ENCODE measurements at regions not wholly inside any gene's neighbourhood (a gene's known extent, or its start where the extent isn't known, plus 50 kb on each side); places are given as distances from the start of the nearest gene placed in this dataset.

DNA sequence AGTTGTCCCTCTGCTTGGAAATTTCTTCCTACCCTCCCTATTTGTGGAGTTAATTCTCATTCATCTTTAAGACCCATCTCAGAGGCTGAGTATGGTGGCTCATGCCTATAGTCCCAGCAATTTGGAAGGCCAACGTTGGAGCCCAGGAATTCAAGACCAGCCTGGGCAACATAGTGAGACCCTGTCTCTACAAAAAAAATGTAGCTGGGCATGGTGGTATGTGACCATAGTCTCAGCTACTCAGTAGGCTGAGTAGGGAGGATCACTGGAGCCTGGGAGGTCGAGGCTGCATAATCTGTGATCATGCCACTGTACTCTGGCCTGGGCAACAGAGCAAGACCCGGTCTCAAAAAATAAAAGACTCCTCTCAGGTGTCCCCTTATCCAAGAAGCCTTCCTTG lies 125.1 kb downstream of the SUDS3 start:
- no peak for DNase-seq
- no peaks in the 10 kb centered on the region for H3K4me1 ChIP-seq (ENCODE audit: insufficient read depth)
- no peaks in the 10 kb centered on the region for H3K27me3 ChIP-seq
- no peaks in the 10 kb centered on the region for H3K36me3 ChIP-seq
- TF ChIP-seq, protein P1, sequence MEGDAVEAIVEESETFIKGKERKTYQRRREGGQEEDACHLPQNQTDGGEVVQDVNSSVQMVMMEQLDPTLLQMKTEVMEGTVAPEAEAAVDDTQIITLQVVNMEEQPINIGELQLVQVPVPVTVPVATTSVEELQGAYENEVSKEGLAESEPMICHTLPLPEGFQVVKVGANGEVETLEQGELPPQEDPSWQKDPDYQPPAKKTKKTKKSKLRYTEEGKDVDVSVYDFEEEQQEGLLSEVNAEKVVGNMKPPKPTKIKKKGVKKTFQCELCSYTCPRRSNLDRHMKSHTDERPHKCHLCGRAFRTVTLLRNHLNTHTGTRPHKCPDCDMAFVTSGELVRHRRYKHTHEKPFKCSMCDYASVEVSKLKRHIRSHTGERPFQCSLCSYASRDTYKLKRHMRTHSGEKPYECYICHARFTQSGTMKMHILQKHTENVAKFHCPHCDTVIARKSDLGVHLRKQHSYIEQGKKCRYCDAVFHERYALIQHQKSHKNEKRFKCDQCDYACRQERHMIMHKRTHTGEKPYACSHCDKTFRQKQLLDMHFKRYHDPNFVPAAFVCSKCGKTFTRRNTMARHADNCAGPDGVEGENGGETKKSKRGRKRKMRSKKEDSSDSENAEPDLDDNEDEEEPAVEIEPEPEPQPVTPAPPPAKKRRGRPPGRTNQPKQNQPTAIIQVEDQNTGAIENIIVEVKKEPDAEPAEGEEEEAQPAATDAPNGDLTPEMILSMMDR (IDR thresholded peaks at IDR 0.05): no peak
- TF ChIP-seq POLR2A (IDR thresholded peaks at IDR 0.05) (no peak), EP300 (IDR thresholded peaks at IDR 0.05) (no peak)
- intact Hi-C loops (cut with DNase I): no loop called here
- H3K9me3 ChIP-seq: no peaks in the 10 kb centered on the region
- WGBS, 3 donors: 66 to 70% (median 67%) methylated on average over 3 of the region's 3 CpGs
- no peak overlapping the region for H3K4me3 ChIP-seq
- H3K27ac ChIP-seq: no peak overlapping the region

DNA sequence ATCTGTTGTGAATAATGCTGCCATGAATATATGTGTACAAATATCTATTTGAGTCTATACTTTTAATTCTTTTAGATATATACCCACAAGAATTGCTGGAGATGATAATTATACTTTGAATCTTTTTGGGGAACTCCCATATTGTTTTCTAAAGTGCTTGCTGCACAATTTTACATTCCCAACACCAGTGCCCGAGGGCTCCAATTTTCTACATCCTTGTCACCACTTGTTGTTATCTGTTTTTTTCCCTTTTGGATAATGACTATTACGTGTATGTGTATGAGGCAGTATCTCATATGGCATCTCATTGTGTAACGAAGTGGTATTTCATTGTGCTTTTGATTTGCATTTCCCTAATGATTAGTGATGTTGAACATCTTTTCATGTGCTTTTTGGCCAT lies 127.1 kb downstream of the SUDS3 start:
- no peak overlapping the region for H3K4me3 ChIP-seq
- no peak for TF ChIP-seq POLR2A (IDR thresholded peaks at IDR 0.05)
- TF ChIP-seq, protein P1 (IDR thresholded peaks at IDR 0.05): no peak
- no peak for TF ChIP-seq EP300 (IDR thresholded peaks at IDR 0.05)
- no peak for DNase-seq
- no peak overlapping the region for H3K27ac ChIP-seq
- H3K36me3 ChIP-seq: no peaks in the 10 kb centered on the region
- intact Hi-C loops (cut with DNase I): no loop called here
- WGBS, 3 donors: 71 to 83% (median 82%) methylated on average over 3 of the region's 3 CpGs
- H3K27me3 ChIP-seq: no peaks in the 10 kb centered on the region
- H3K4me1 ChIP-seq (ENCODE audit: insufficient read depth): no peaks in the 10 kb centered on the region
- H3K9me3 ChIP-seq: no peaks in the 10 kb centered on the region

DNA sequence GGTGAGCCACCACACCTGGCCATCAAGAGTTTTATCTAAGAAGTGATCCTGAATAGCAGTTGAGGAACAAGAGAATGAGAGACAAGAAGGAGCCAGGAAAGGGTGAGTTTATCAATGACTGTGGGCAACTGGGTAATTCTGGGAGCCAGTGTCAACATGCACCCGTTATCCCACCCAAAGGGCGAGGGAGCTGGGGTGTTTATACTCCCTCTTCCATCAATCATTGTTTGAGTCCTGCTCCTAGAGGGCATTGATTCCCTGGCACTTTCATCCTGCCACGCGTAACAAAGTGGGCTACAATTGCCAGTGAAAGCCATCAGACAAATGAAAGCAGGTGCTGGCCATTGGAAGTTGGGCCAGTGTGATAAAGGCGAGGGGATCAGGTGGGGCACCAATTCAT lies 136.3 kb downstream of the SUDS3 start:
- 76 to 82% (median 78%) methylated on average over 5 of the region's 5 CpGs for WGBS, 3 donors
- H3K4me1 ChIP-seq (ENCODE audit: insufficient read depth): no peaks in the 10 kb centered on the region
- DNase-seq: no peak

DNA sequence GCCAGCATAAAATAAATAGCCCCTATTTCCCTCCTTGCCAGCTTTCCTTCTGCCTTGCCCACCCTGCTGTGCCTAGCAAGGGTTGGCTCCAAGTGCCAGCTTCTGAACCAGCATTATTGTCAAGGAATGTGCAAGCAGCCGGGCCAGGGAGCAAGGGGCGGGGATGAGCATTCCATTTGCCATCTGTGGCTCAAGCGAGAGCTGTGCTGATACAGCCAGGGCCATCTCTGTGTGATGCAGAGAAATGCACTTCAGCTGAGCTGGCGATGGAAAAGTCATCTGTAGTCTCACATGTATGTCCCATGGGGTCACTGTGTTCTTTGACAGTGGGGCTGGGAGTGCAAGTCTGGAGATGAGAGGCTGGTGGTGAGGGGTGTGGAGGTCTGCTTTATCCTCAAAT lies 137.3 kb downstream of the SUDS3 start:
- DNase-seq: no peak
- no peak overlapping the region for H3K4me3 ChIP-seq
- intact Hi-C loops (cut with DNase I): no loop called here
- H3K36me3 ChIP-seq: no peaks in the 10 kb centered on the region
- TF ChIP-seq POLR2A (IDR thresholded peaks at IDR 0.05) (no peak), EP300 (IDR thresholded peaks at IDR 0.05) (no peak)
- TF ChIP-seq, protein P1 (IDR thresholded peaks at IDR 0.05): no peak
- H3K27ac ChIP-seq: no peak overlapping the region
- 45 to 68% (median 58%) methylated on average over 4 of the region's 4 CpGs for whole genome bisulfite sequencing, 3 donors
- H3K27me3 ChIP-seq: no peaks in the 10 kb centered on the region
- no peaks in the 10 kb centered on the region for H3K9me3 ChIP-seq
- H3K4me1 ChIP-seq (ENCODE audit: insufficient read depth): no peaks in the 10 kb centered on the region

More for the DNA sequence above, 136.3 kb downstream of the SUDS3 start:
- Histone ChIP-seq H3K36me3 (no peaks in the 10 kb centered on the region), H3K27ac (no peak overlapping the region), H3K4me3 (no peak overlapping the region), H3K27me3 (no peaks in the 10 kb centered on the region), H3K9me3 (no peaks in the 10 kb centered on the region)
- TF ChIP-seq EP300 (IDR thresholded peaks at IDR 0.05) (no peak), POLR2A (IDR thresholded peaks at IDR 0.05) (no peak)
- TF ChIP-seq, protein P1 (IDR thresholded peaks at IDR 0.05): no peak
- intact Hi-C loops (cut with DNase I): no loop called here

DNA sequence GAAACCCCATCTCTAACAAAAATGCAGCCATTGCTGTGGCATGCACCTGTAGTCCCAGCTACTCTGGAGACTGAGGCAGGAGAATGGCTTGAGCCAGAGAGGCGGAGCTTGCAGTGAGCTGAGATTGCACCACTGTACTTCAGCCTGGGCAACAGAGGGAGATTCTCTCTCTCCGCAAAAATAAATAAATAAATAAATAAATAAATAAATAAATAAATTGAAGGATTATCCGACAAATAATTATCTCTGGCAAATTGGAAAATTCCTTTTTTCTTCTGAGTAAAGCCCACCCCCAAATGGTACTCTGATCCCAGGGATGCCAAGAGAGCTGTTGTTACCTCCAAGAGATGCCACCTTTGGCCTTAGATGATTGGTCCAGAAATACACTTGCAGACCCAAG lies 137.9 kb downstream of the SUDS3 start:
- WGBS, 3 donors: 93 to 97% (median 95%) methylated on average over 3 of the region's 3 CpGs
- no peak overlapping the region for H3K4me3 ChIP-seq
- TF ChIP-seq, protein P1 (IDR thresholded peaks at IDR 0.05): no peak
- no peak for TF ChIP-seq POLR2A (IDR thresholded peaks at IDR 0.05)
- no peak for TF ChIP-seq EP300 (IDR thresholded peaks at IDR 0.05)
- intact Hi-C loops (cut with DNase I): no loop called here
- no peaks in the 10 kb centered on the region for H3K27me3 ChIP-seq
- DNase-seq: no peak
- H3K36me3 ChIP-seq: no peaks in the 10 kb centered on the region
- H3K9me3 ChIP-seq: no peaks in the 10 kb centered on the region
- H3K4me1 ChIP-seq (ENCODE audit: insufficient read depth): no peaks in the 10 kb centered on the region
- no peak overlapping the region for H3K27ac ChIP-seq
